ENCODE measurements at regions not wholly inside any gene's neighbourhood (a gene's known extent, or its start where the extent isn't known, plus 50 kb on each side); places are given as distances from the start of the nearest gene placed in this dataset.

GRCh38 chr5:130995851-130996250 is 169.2 kb downstream of the HINT1 start:
- no peak overlapping the region for H3K56ac ChIP-seq (replicated peaks; ENCODE audit: insufficient read length, low read depth, low read length)
- H2AK5ac ChIP-seq (ENCODE audit: low read depth, low read length) = no peak overlapping the region
- no peaks in the 10 kb centered on the region for H3K79me2 ChIP-seq (ENCODE audit: control insufficient read depth in 1 of 2, insufficient read depth in 2 of 2, low read length in 2 of 2)
- no peak overlapping the region for H3K23ac ChIP-seq (ENCODE audit: insufficient read length)
- no peaks in the 10 kb centered on the region for H3K36me3 ChIP-seq (ENCODE audit: control insufficient read depth in 2 of 4, insufficient read depth in 4 of 4, low read length in 3 of 4)
- no peaks in the 10 kb centered on the region for H3K79me1 ChIP-seq (ENCODE audit: low read depth, low read length)
- no peak overlapping the region for H3K9ac ChIP-seq (replicated peaks in 1 of 4; ENCODE audit: extremely low read depth in 1 of 4, low read depth in 3 of 4, low read length in 3 of 4)
- H3K27ac ChIP-seq (ENCODE audit: low read depth, low read length) = no peak overlapping the region
- 93% methylated on average over 23 of the region's 23 CpGs; no CpG with 5 or more reads in 1 of the 2 experiments for WGBS, 2 experiments (ENCODE audit: extremely low coverage in 1 of 2, insufficient coverage in 1 of 2, insufficient read length in 1 of 2, insufficient replicate concordance in 2 of 2, low coverage in 1 of 2, low lambda C conversion rate in 2 of 2, missing lambda C conversion rate in 1 of 2)
- no peak overlapping the region for H2AFZ ChIP-seq (ENCODE audit: low read length)
- DNase-seq (ENCODE audit: low read depth in 1 of 2, low spot score in 2 of 2) (no peak), FAIRE-seq (no peak)
- no peaks in the 10 kb centered on the region for H3K9me3 ChIP-seq (ENCODE audit: insufficient read depth in 2 of 2, low read depth in 1 of 2, low read length in 1 of 2)
- ChIA-PET POLR2A (ENCODE audit: partially characterized antibody) (no interaction called here), CTCF (ENCODE audit: partially characterized antibody) (interaction anchor here (0.6 to 1.3 kb wide), 8 partner anchors 10 to 1607 kb away, joined by 3 to 7 read pairs (median 3); no protein-coding TSS in a partner anchor)
- H2BK12ac ChIP-seq (ENCODE audit: low read depth, low read length) = no peak overlapping the region
- H3K14ac ChIP-seq (ENCODE audit: insufficient read length) = no peak overlapping the region
- no peak overlapping the region for H2BK5ac ChIP-seq (ENCODE audit: low read depth, low read length)
- H4K20me1 ChIP-seq (replicated peaks in 1 of 2; ENCODE audit: control insufficient read depth in 1 of 2, insufficient read depth in 2 of 2, low read length in 2 of 2) = no peaks in the 10 kb centered on the region
- no peak overlapping the region for H4K5ac ChIP-seq (ENCODE audit: insufficient read length, low read depth, low read length)
- H3K27me3 ChIP-seq (replicated peaks in 1 of 4; ENCODE audit: control insufficient read depth in 3 of 4, extremely low read depth in 1 of 4, insufficient read depth in 3 of 4, low read length in 3 of 4) = no peaks in the 10 kb centered on the region
- no peak overlapping the region for H2BK120ac ChIP-seq (replicated peaks; ENCODE audit: low read depth, low read length)
- H3K4ac ChIP-seq (replicated peaks; ENCODE audit: insufficient read length, low read depth, low read length) = no peak overlapping the region
- no peaks in the 10 kb centered on the region for H3K23me2 ChIP-seq (ENCODE audit: low read depth, low read length)
- H4K8ac ChIP-seq (ENCODE audit: extremely low read depth, insufficient read depth, low read length) = no peak overlapping the region
- no peak overlapping the region for H2BK15ac ChIP-seq (ENCODE audit: low read length)
- H3K4me1 ChIP-seq (replicated peaks in 1 of 4; ENCODE audit: control insufficient read depth in 3 of 4, insufficient read depth in 4 of 4, low read length in 3 of 4) = peaks cover 0 to 3% (median 2%) of the 10 kb centered on the region in 4 experiments; a peak in 3 of 7 replicates
- no peak overlapping the region for H3K18ac ChIP-seq (ENCODE audit: extremely low read depth, low read length)
- H3K4me3 ChIP-seq (ENCODE audit: extremely low read depth in 1 of 4, insufficient read depth in 2 of 4, low read depth in 3 of 4, low read length in 4 of 4) = no peak overlapping the region
- no peak overlapping the region for H3K4me2 ChIP-seq (ENCODE audit: insufficient read depth in 1 of 2, low read depth in 2 of 2, low read length in 2 of 2)
- no peak overlapping the region for H2BK20ac ChIP-seq (ENCODE audit: low read length)
- H4K91ac ChIP-seq (replicated peaks; ENCODE audit: insufficient read length, low read length) = no peak overlapping the region
- TF ChIP-seq ATF3 (IDR thresholded peaks at IDR 0.05; ENCODE audit: insufficient read depth, low read depth, low read length) = no peak
- TF ChIP-seq GABPA (IDR thresholded peaks at IDR 0.05; ENCODE audit: borderline replicate concordance, insufficient read depth, low read length) = no peak
- TF ChIP-seq SIRT6 (IDR thresholded peaks at IDR 0.05; ENCODE audit: low read length) = no peak
- no peak for TF ChIP-seq CHD1 (IDR thresholded peaks at IDR 0.05; ENCODE audit: low read depth, low read length)
- TF ChIP-seq SRF (IDR thresholded peaks at IDR 0.05; ENCODE audit: low read depth, low read length) = no peak
- TF ChIP-seq POU5F1 (IDR thresholded peaks at IDR 0.05; ENCODE audit: low read depth, low read length) = no peak
- no peak for TF ChIP-seq CREB1 (IDR thresholded peaks at IDR 0.05)
- no peak for TF ChIP-seq ZNF274 (IDR thresholded peaks at IDR 0.05; ENCODE audit: borderline replicate concordance, extremely low read depth, low read length)
- no peak for TF ChIP-seq TEAD4 (IDR thresholded peaks at IDR 0.05; ENCODE audit: low read depth, low read length)
- no peak for TF ChIP-seq HDAC2 (IDR thresholded peaks at IDR 0.05; ENCODE audit: borderline replicate concordance in 1 of 2, low read depth in 2 of 2, low read length in 2 of 2)
- no peak for TF ChIP-seq ATF2 (IDR thresholded peaks at IDR 0.05; ENCODE audit: low read length)
- TF ChIP-seq SP1 (IDR thresholded peaks at IDR 0.05; ENCODE audit: low read depth, low read length) = no peak
- no peak for TF ChIP-seq YY1 (IDR thresholded peaks at IDR 0.05; ENCODE audit: low read depth, low read length)
- no peak for TF ChIP-seq MAFK (IDR thresholded peaks at IDR 0.05; ENCODE audit: low read depth, low read length)

Data from H1 (cell line).